Osteocyte (in vitro differentiated cells): ENCODE measurements at regions not wholly inside any gene's neighbourhood (a gene's known extent, or its start where the extent isn't known, plus 50 kb on each side); places are given as distances from the start of the nearest gene placed in this dataset.

Experiments
- DNase-seq: peaks from one replicate; pipeline ENCODE4 v3.0.0; 2021; ENCODE audit warnings: mixed read lengths; ENCODE audit not compliant: unreplicated experiment; ENCODE audit errors: extremely low spot score
- H3K27ac Mint-ChIP-seq: one replicate; pipeline ENCODE4 v1.8.0; 2021; ENCODE audit warnings: mild to moderate bottlenecking, mixed read lengths; ENCODE audit not compliant: unreplicated experiment
- H3K27me3 Mint-ChIP-seq: one replicate; pipeline ENCODE4 v1.8.0; 2021; ENCODE audit warnings: mixed read lengths; ENCODE audit not compliant: unreplicated experiment
- H3K36me3 Mint-ChIP-seq: one replicate; pipeline ENCODE4 v1.8.0; 2021; ENCODE audit warnings: mixed read lengths; ENCODE audit not compliant: unreplicated experiment
- H3K4me1 Mint-ChIP-seq: one replicate; pipeline ENCODE4 v1.8.0; 2021; ENCODE audit warnings: mixed read lengths; ENCODE audit not compliant: unreplicated experiment
- H3K4me3 Mint-ChIP-seq: one replicate; pipeline ENCODE4 v1.8.0; 2021; ENCODE audit warnings: mild to moderate bottlenecking, moderate library complexity, mixed read lengths; ENCODE audit not compliant: unreplicated experiment
- H3K9me3 Mint-ChIP-seq: one replicate; pipeline ENCODE4 v1.8.0; 2021; ENCODE audit warnings: mixed read lengths; ENCODE audit not compliant: unreplicated experiment
- CTCF ChIP-seq: fragments of 200-600 bp; sonication (generic); IDR thresholded peaks from 2 replicates; pipeline ENCODE4 v1.5.0; 2021; ENCODE audit warnings: antibody characterized with exemption, mild to moderate bottlenecking, moderate library complexity

GRCh38 chr9:38284588-38285051, 107.9 kb upstream of the ALDH1B1 start:
- no peak overlapping the region for H3K27ac Mint-ChIP-seq
- TF ChIP-seq CTCF, result no peak
- no peaks in the 10 kb centered on the region for H3K36me3 Mint-ChIP-seq
- H3K4me3 Mint-ChIP-seq, result no peak overlapping the region
- H3K9me3 Mint-ChIP-seq, result no peaks in the 10 kb centered on the region
- peak; percentile 75 for DNase-seq
- no peaks in the 10 kb centered on the region for H3K4me1 Mint-ChIP-seq
- H3K27me3 Mint-ChIP-seq, result peaks cover 52% of the 10 kb centered on the region

GRCh38 chr9:38284039-38284575, 108.4 kb upstream of the ALDH1B1 start:
- TF ChIP-seq CTCF, result no peak
- no peaks in the 10 kb centered on the region for H3K4me1 Mint-ChIP-seq
- no peak overlapping the region for H3K27ac Mint-ChIP-seq
- H3K27me3 Mint-ChIP-seq, result peaks cover 52% of the 10 kb centered on the region
- no peaks in the 10 kb centered on the region for H3K36me3 Mint-ChIP-seq
- peak; percentile 75 for DNase-seq
- H3K9me3 Mint-ChIP-seq, result no peaks in the 10 kb centered on the region
- H3K4me3 Mint-ChIP-seq, result no peak overlapping the region

- TF ChIP-seq CTCF, result no peak
- H3K4me1 Mint-ChIP-seq, result no peaks in the 10 kb centered on the region
- peaks cover 51% of the 10 kb centered on the region for H3K27me3 Mint-ChIP-seq
Observed at GRCh38 chr9:38282756-38283155, 109.7 kb upstream of the ALDH1B1 start.

GRCh38 chr9:38281917-38282316, 110.6 kb upstream of the ALDH1B1 start:
- Mint-ChIP-seq H3K4me3 (no peak overlapping the region), H3K9me3 (no peaks in the 10 kb centered on the region), H3K36me3 (no peaks in the 10 kb centered on the region), H3K4me1 (no peaks in the 10 kb centered on the region), H3K27me3 (peaks cover 48% of the 10 kb centered on the region), H3K27ac (no peak overlapping the region)
- peak; percentile 59 for DNase-seq
- TF ChIP-seq CTCF, result no peak

More at GRCh38 chr9:38282756-38283155, 109.7 kb upstream of the ALDH1B1 start:
- Mint-ChIP-seq H3K4me3 (no peak overlapping the region), H3K36me3 (no peaks in the 10 kb centered on the region), H3K27ac (no peak overlapping the region), H3K9me3 (no peaks in the 10 kb centered on the region)
- peak; percentile 65 for DNase-seq

- Mint-ChIP-seq H3K36me3 (no peaks in the 10 kb centered on the region), H3K27me3 (peaks cover 48% of the 10 kb centered on the region)
- peak; percentile 49 for DNase-seq
Observed at GRCh38 chr9:38281196-38281595, 111.3 kb upstream of the ALDH1B1 start.

More at GRCh38 chr9:38281196-38281595, 111.3 kb upstream of the ALDH1B1 start:
- H3K4me3 Mint-ChIP-seq, result no peak overlapping the region
- no peaks in the 10 kb centered on the region for H3K9me3 Mint-ChIP-seq
- no peaks in the 10 kb centered on the region for H3K4me1 Mint-ChIP-seq
- no peak for TF ChIP-seq CTCF
- no peak overlapping the region for H3K27ac Mint-ChIP-seq
